ENCODE measurements at regions not wholly inside any gene's neighbourhood (a gene's known extent, or its start where the extent isn't known, plus 50 kb on each side); places are given as distances from the start of the nearest gene placed in this dataset.

- TF ChIP-seq ZNF462 (CRISPR knock-in tag; IDR thresholded peaks at IDR 0.05) (no peak), ZNF114 (CRISPR knock-in tag; IDR thresholded peaks at IDR 0.05) (no peak)
Observed at GRCh38 chr6:144745439-144745838, 460.3 kb downstream of the UTRN start (continued).

GRCh38 chr6:144746902-144747469 is 461.9 kb downstream of the UTRN start:
- Histone ChIP-seq H3K79me2 (replicated peaks; ENCODE audit: insufficient read depth) (no peaks in the 10 kb centered on the region), H3K4me2 (no peak overlapping the region), H3K36me3 (ENCODE audit: insufficient read depth) (no peaks in the 10 kb centered on the region), H3K27ac (ENCODE audit: low read depth) (no peak overlapping the region), H3F3A (replicated peaks; ENCODE audit: low read depth) (no peaks in the 10 kb centered on the region), H2AFZ (no peak overlapping the region), H3K9me2 (ENCODE audit: insufficient read depth) (no peaks in the 10 kb centered on the region), H3K4me3 (no peak overlapping the region), H3K27me3 (ENCODE audit: insufficient read depth) (no peaks in the 10 kb centered on the region), H4K20me1 (replicated peaks; ENCODE audit: insufficient read depth) (no peaks in the 10 kb centered on the region), H3K4me1 (ENCODE audit: insufficient read depth) (peaks cover 13% of the 10 kb centered on the region)
- Mint-ChIP-seq H3K9me3 (no peaks in the 10 kb centered on the region), H3K4me3 (no peak overlapping the region), H3K27me3 (ENCODE audit: insufficient read depth, low read depth, poor library complexity) (no peaks in the 10 kb centered on the region), H3K27ac (no peak overlapping the region), H3K4me1 (peaks cover 15% of the 10 kb centered on the region), H3K36me3 (ENCODE audit: low read depth) (no peaks in the 10 kb centered on the region)
- DNase-seq (ENCODE audit: low spot score) (no peak), ATAC-seq (no peak)
- TF ChIP-seq EZH2 (IDR thresholded peaks at IDR 0.05; ENCODE audit: low read depth, unreplicated experiment), result no peak
- no peak for TF ChIP-seq REST (IDR thresholded peaks at IDR 0.05; ENCODE audit: unreplicated experiment)
- TF ChIP-seq POLR2AphosphoS5 (IDR thresholded peaks at IDR 0.05; ENCODE audit: low read depth), result no peak
- TF ChIP-seq ZNF114 (CRISPR knock-in tag; IDR thresholded peaks at IDR 0.05), result no peak
- TF ChIP-seq ZNF462 (CRISPR knock-in tag; IDR thresholded peaks at IDR 0.05), result no peak
- TF ChIP-seq NANOG (IDR thresholded peaks at IDR 0.05; ENCODE audit: borderline replicate concordance), result no peak

All from GM23338 (cell line).